ENCODE measurements at regions not wholly inside any gene's neighbourhood (a gene's known extent, or its start where the extent isn't known, plus 50 kb on each side); places are given as distances from the start of the nearest gene placed in this dataset.
"Not testable (repeated sequence)": the region's sequence is repeated elsewhere in the genome, so short reads cannot be mapped to it uniquely, and the experiment has no call there.

- Histone ChIP-seq H3K27me3 (replicated peaks in 2 of 5; ENCODE audit: control insufficient read depth in 4 of 5, insufficient read depth in 5 of 5, low read length in 4 of 5) (no peaks in the 10 kb centered on the region), H3K27ac (ENCODE audit: insufficient read depth in 1 of 2, low read depth in 1 of 2, low read length in 2 of 2, poor library complexity in 1 of 2, severe bottlenecking in 2 of 2) (no peak overlapping the region), H3K4me1 (ENCODE audit: control extremely low read depth in 1 of 4, control insufficient read depth in 4 of 4, insufficient read depth in 4 of 4, low read length in 3 of 4) (no peaks in the 10 kb centered on the region), H3K4me3 (ENCODE audit: control insufficient read depth in 1 of 7, extremely low read depth in 1 of 7, insufficient read depth in 4 of 7, low read depth in 2 of 7, low read length in 6 of 7) (no peak overlapping the region), H3K9me3 (ENCODE audit: control extremely low read depth in 1 of 5, control insufficient read depth in 4 of 5, insufficient read depth in 2 of 5, low read depth in 1 of 5, low read length in 4 of 5) (no peaks in the 10 kb centered on the region), H3K36me3 (ENCODE audit: control insufficient read depth in 4 of 4, insufficient read depth in 4 of 4, low read length in 3 of 4) (no peaks in the 10 kb centered on the region)
- POLR2A ChIA-PET, result no interaction called here
- DNase-seq, result no peak
- CTCF ChIA-PET, result no interaction called here
- WGBS (ENCODE audit: insufficient coverage), result 75% methylated on average over 2 of the region's 3 CpGs
Measured at GRCh38 chrX:25733148-25733547, 405.0 kb upstream of the MAGEB18 start.

GRCh38 chrX:25737540-25737939, 400.6 kb upstream of the MAGEB18 start:
- DNase-seq, result no peak
- CTCF ChIA-PET, result no interaction called here
- POLR2A ChIA-PET, result no interaction called here
- no peak overlapping the region for H3K4me3 ChIP-seq (ENCODE audit: control insufficient read depth in 1 of 7, extremely low read depth in 1 of 7, insufficient read depth in 4 of 7, low read depth in 2 of 7, low read length in 6 of 7)
- H3K36me3 ChIP-seq (ENCODE audit: control insufficient read depth in 4 of 4, insufficient read depth in 4 of 4, low read length in 3 of 4), result no peaks in the 10 kb centered on the region
- H3K27ac ChIP-seq (ENCODE audit: insufficient read depth in 1 of 2, low read depth in 1 of 2, low read length in 2 of 2, poor library complexity in 1 of 2, severe bottlenecking in 2 of 2), result no peak overlapping the region
- no peaks in the 10 kb centered on the region for H3K9me3 ChIP-seq (ENCODE audit: control extremely low read depth in 1 of 5, control insufficient read depth in 4 of 5, insufficient read depth in 2 of 5, low read depth in 1 of 5, low read length in 4 of 5)
- H3K27me3 ChIP-seq (replicated peaks in 2 of 5; ENCODE audit: control insufficient read depth in 4 of 5, insufficient read depth in 5 of 5, low read length in 4 of 5), result no peaks in the 10 kb centered on the region
- H3K4me1 ChIP-seq (ENCODE audit: control extremely low read depth in 1 of 4, control insufficient read depth in 4 of 4, insufficient read depth in 4 of 4, low read length in 3 of 4), result no peaks in the 10 kb centered on the region

GRCh38 chrX:25742334-25742733, 395.8 kb upstream of the MAGEB18 start:
- CTCF ChIA-PET, result no interaction called here
- H3K4me1 ChIP-seq (ENCODE audit: control extremely low read depth in 1 of 4, control insufficient read depth in 4 of 4, insufficient read depth in 4 of 4, low read length in 3 of 4), result no peaks in the 10 kb centered on the region
- H3K27me3 ChIP-seq (replicated peaks in 2 of 5; ENCODE audit: control insufficient read depth in 4 of 5, insufficient read depth in 5 of 5, low read length in 4 of 5), result no peaks in the 10 kb centered on the region
- POLR2A ChIA-PET, result no interaction called here
- H3K27ac ChIP-seq (ENCODE audit: insufficient read depth in 1 of 2, low read depth in 1 of 2, low read length in 2 of 2, poor library complexity in 1 of 2, severe bottlenecking in 2 of 2), result no peak overlapping the region
- 40% methylated on average over 1 of the region's 2 CpGs for WGBS (ENCODE audit: insufficient coverage)
- no peaks in the 10 kb centered on the region for H3K36me3 ChIP-seq (ENCODE audit: control insufficient read depth in 4 of 4, insufficient read depth in 4 of 4, low read length in 3 of 4)
- no peak for DNase-seq
- H3K9me3 ChIP-seq (ENCODE audit: control extremely low read depth in 1 of 5, control insufficient read depth in 4 of 5, insufficient read depth in 2 of 5, low read depth in 1 of 5, low read length in 4 of 5), result no peaks in the 10 kb centered on the region
- H3K4me3 ChIP-seq (ENCODE audit: control insufficient read depth in 1 of 7, extremely low read depth in 1 of 7, insufficient read depth in 4 of 7, low read depth in 2 of 7, low read length in 6 of 7), result no peak overlapping the region

GRCh38 chrX:25754399-25754798, 383.7 kb upstream of the MAGEB18 start:
- H3K36me3 ChIP-seq (ENCODE audit: control insufficient read depth in 4 of 4, insufficient read depth in 4 of 4, low read length in 3 of 4), result no peaks in the 10 kb centered on the region
- H3K9me3 ChIP-seq (ENCODE audit: control extremely low read depth in 1 of 5, control insufficient read depth in 4 of 5, insufficient read depth in 2 of 5, low read depth in 1 of 5, low read length in 4 of 5), result no peaks in the 10 kb centered on the region
- H3K4me3 ChIP-seq (ENCODE audit: control insufficient read depth in 1 of 7, extremely low read depth in 1 of 7, insufficient read depth in 4 of 7, low read depth in 2 of 7, low read length in 6 of 7), result no peak overlapping the region
- no peak for DNase-seq
- no peaks in the 10 kb centered on the region for H3K27me3 ChIP-seq (replicated peaks in 2 of 5; ENCODE audit: control insufficient read depth in 4 of 5, insufficient read depth in 5 of 5, low read length in 4 of 5)
- no peak overlapping the region for H3K27ac ChIP-seq (ENCODE audit: insufficient read depth in 1 of 2, low read depth in 1 of 2, low read length in 2 of 2, poor library complexity in 1 of 2, severe bottlenecking in 2 of 2)
- ChIA-PET POLR2A (no interaction called here), CTCF (no interaction called here)
- WGBS (ENCODE audit: insufficient coverage), result 83% methylated on average over 2 of the region's 2 CpGs
- H3K4me1 ChIP-seq (ENCODE audit: control extremely low read depth in 1 of 4, control insufficient read depth in 4 of 4, insufficient read depth in 4 of 4, low read length in 3 of 4), result no peaks in the 10 kb centered on the region

- Histone ChIP-seq H3K4me3 (ENCODE audit: control insufficient read depth in 1 of 7, extremely low read depth in 1 of 7, insufficient read depth in 4 of 7, low read depth in 2 of 7, low read length in 6 of 7) (no peak overlapping the region), H3K27ac (ENCODE audit: insufficient read depth in 1 of 2, low read depth in 1 of 2, low read length in 2 of 2, poor library complexity in 1 of 2, severe bottlenecking in 2 of 2) (no peak overlapping the region), H3K9me3 (ENCODE audit: control extremely low read depth in 1 of 5, control insufficient read depth in 4 of 5, insufficient read depth in 2 of 5, low read depth in 1 of 5, low read length in 4 of 5) (no peaks in the 10 kb centered on the region), H3K27me3 (replicated peaks in 2 of 5; ENCODE audit: control insufficient read depth in 4 of 5, insufficient read depth in 5 of 5, low read length in 4 of 5) (no peaks in the 10 kb centered on the region), H3K36me3 (ENCODE audit: control insufficient read depth in 4 of 4, insufficient read depth in 4 of 4, low read length in 3 of 4) (no peaks in the 10 kb centered on the region), H3K4me1 (ENCODE audit: control extremely low read depth in 1 of 4, control insufficient read depth in 4 of 4, insufficient read depth in 4 of 4, low read length in 3 of 4) (no peaks in the 10 kb centered on the region)
- CTCF ChIA-PET, result no interaction called here
- no peak for DNase-seq
- POLR2A ChIA-PET, result no interaction called here
Measured at GRCh38 chrX:25755194-25755593, 382.9 kb upstream of the MAGEB18 start.

- DNase-seq, result no peak
- no CpG with 5 or more reads among the region's 2 CpGs for WGBS (ENCODE audit: insufficient coverage)
- POLR2A ChIA-PET, result no interaction called here
- Histone ChIP-seq H3K4me3 (ENCODE audit: control insufficient read depth in 1 of 7, extremely low read depth in 1 of 7, insufficient read depth in 4 of 7, low read depth in 2 of 7, low read length in 6 of 7) (no peak overlapping the region), H3K9me3 (ENCODE audit: control extremely low read depth in 1 of 5, control insufficient read depth in 4 of 5, insufficient read depth in 2 of 5, low read depth in 1 of 5, low read length in 4 of 5) (no peaks in the 10 kb centered on the region), H3K36me3 (ENCODE audit: control insufficient read depth in 4 of 4, insufficient read depth in 4 of 4, low read length in 3 of 4) (no peaks in the 10 kb centered on the region), H3K27ac (ENCODE audit: insufficient read depth in 1 of 2, low read depth in 1 of 2, low read length in 2 of 2, poor library complexity in 1 of 2, severe bottlenecking in 2 of 2) (no peak overlapping the region), H3K27me3 (replicated peaks in 2 of 5; ENCODE audit: control insufficient read depth in 4 of 5, insufficient read depth in 5 of 5, low read length in 4 of 5) (no peaks in the 10 kb centered on the region), H3K4me1 (ENCODE audit: control extremely low read depth in 1 of 4, control insufficient read depth in 4 of 4, insufficient read depth in 4 of 4, low read length in 3 of 4) (no peaks in the 10 kb centered on the region)
- CTCF ChIA-PET, result no interaction called here
Measured at GRCh38 chrX:25762656-25763055, 375.5 kb upstream of the MAGEB18 start.

GRCh38 chrX:25771853-25772252, 366.3 kb upstream of the MAGEB18 start:
- POLR2A ChIA-PET, CTCF ChIA-PET: not testable (repeated sequence)
- 89% methylated on average over 8 of the region's 10 CpGs for WGBS (ENCODE audit: insufficient coverage)

GRCh38 chrX:25797796-25798195, 340.3 kb upstream of the MAGEB18 start:
- H3K4me1 ChIP-seq (ENCODE audit: control extremely low read depth in 1 of 4, control insufficient read depth in 4 of 4, insufficient read depth in 4 of 4, low read length in 3 of 4); H3K27me3 ChIP-seq (replicated peaks in 2 of 5; ENCODE audit: control insufficient read depth in 4 of 5, insufficient read depth in 5 of 5, low read length in 4 of 5); H3K27ac ChIP-seq (ENCODE audit: insufficient read depth in 1 of 2, low read depth in 1 of 2, low read length in 2 of 2, poor library complexity in 1 of 2, severe bottlenecking in 2 of 2); POLR2A ChIA-PET; CTCF ChIA-PET; H3K36me3 ChIP-seq (ENCODE audit: control insufficient read depth in 4 of 4, insufficient read depth in 4 of 4, low read length in 3 of 4); H3K4me3 ChIP-seq (ENCODE audit: control insufficient read depth in 1 of 7, extremely low read depth in 1 of 7, insufficient read depth in 4 of 7, low read depth in 2 of 7, low read length in 6 of 7); H3K9me3 ChIP-seq (ENCODE audit: control extremely low read depth in 1 of 5, control insufficient read depth in 4 of 5, insufficient read depth in 2 of 5, low read depth in 1 of 5, low read length in 4 of 5): not testable (repeated sequence)
- 92% methylated on average over 4 of the region's 7 CpGs for WGBS (ENCODE audit: insufficient coverage)
- DNase-seq, result peak in 1 of 3 donors; percentile 6

More at GRCh38 chrX:25771853-25772252, 366.3 kb upstream of the MAGEB18 start:
- not testable (repeated sequence) for H3K27me3 ChIP-seq (replicated peaks in 2 of 5; ENCODE audit: control insufficient read depth in 4 of 5, insufficient read depth in 5 of 5, low read length in 4 of 5); H3K4me3 ChIP-seq (ENCODE audit: control insufficient read depth in 1 of 7, extremely low read depth in 1 of 7, insufficient read depth in 4 of 7, low read depth in 2 of 7, low read length in 6 of 7); DNase-seq; H3K36me3 ChIP-seq (ENCODE audit: control insufficient read depth in 4 of 4, insufficient read depth in 4 of 4, low read length in 3 of 4); H3K4me1 ChIP-seq (ENCODE audit: control extremely low read depth in 1 of 4, control insufficient read depth in 4 of 4, insufficient read depth in 4 of 4, low read length in 3 of 4); H3K9me3 ChIP-seq (ENCODE audit: control extremely low read depth in 1 of 5, control insufficient read depth in 4 of 5, insufficient read depth in 2 of 5, low read depth in 1 of 5, low read length in 4 of 5); H3K27ac ChIP-seq (ENCODE audit: insufficient read depth in 1 of 2, low read depth in 1 of 2, low read length in 2 of 2, poor library complexity in 1 of 2, severe bottlenecking in 2 of 2)
